ENCODE measurements at regions not wholly inside any gene's neighbourhood (a gene's known extent, or its start where the extent isn't known, plus 50 kb on each side); places are given as distances from the start of the nearest gene placed in this dataset.
"Not testable (repeated sequence)": the region's sequence is repeated elsewhere in the genome, so short reads cannot be mapped to it uniquely, and the experiment has no call there.

DNA sequence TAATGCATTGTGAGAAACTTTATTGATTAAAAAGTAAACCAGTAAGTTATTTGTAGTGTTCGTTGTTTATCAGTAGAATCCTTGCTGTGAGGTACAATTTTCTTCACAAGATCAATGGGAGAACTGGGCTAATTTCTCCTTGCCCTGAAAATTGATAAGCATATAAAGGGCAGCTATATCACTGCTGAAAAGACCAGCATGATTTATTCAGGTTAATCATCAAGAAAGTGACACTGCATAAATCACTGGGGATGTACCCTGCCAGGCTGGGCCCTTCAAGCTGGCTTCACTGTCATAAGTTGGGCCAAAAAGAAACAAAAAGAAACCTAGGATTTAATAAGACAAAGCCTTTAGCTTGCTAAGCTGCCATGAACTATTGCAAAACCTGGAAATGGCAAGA lies 746.7 kb downstream of the STPG2 start:
- no peak for DNase-seq
- no peak for TF ChIP-seq CTCF (IDR thresholded peaks at IDR 0.05; ENCODE audit: low read depth, low read length)
- no peaks in the 10 kb centered on the region for H3K9me3 ChIP-seq

DNA sequence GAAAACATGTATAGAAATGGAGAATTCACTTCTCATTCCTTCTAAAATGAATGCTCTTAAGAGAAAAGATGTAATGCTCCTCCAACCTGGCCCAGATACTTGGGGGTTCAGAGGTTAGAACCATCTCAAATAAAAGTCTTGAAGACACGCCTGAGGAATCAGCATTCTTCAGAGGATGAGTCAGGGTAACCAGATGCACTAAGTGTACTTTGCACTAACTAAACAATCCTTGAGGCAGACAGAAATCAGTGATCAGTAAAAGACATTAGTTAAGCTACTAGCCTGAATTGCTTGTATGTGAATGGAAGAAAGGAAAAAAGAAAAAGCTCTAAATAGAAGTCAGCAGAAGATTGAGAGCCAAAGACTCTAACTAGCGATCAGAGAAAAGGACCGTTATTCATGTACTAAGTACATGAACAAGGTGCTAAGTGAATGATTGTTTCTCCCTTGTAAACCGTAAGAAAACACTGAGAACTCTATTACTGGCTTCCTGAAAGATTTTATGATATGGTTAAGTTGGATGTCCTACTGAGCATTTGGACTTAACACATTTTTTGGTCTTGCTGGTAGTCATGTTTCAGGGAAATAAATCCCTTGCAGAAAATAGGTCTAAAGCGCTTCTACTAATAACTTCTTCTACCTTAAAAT lies 738.3 kb downstream of the STPG2 start:
- TF ChIP-seq CTCF (IDR thresholded peaks at IDR 0.05; ENCODE audit: low read depth, low read length), result no peak
- Histone ChIP-seq H3K4me1 (no peaks in the 10 kb centered on the region), H3K4me3 (ENCODE audit: low read depth, low read length) (no peak overlapping the region), H3K9me3 (no peaks in the 10 kb centered on the region), H3K27me3 (no peaks in the 10 kb centered on the region), H3K36me3 (no peaks in the 10 kb centered on the region)
- DNase-seq, result no peak

More for the DNA sequence above, 746.7 kb downstream of the STPG2 start:
- H3K4me3 ChIP-seq (ENCODE audit: low read depth, low read length), result no peak overlapping the region
- no peaks in the 10 kb centered on the region for H3K27me3 ChIP-seq
- no peaks in the 10 kb centered on the region for H3K36me3 ChIP-seq
- H3K4me1 ChIP-seq, result peaks cover 3% of the 10 kb centered on the region; the same call in 1 of the 2 replicates

DNA sequence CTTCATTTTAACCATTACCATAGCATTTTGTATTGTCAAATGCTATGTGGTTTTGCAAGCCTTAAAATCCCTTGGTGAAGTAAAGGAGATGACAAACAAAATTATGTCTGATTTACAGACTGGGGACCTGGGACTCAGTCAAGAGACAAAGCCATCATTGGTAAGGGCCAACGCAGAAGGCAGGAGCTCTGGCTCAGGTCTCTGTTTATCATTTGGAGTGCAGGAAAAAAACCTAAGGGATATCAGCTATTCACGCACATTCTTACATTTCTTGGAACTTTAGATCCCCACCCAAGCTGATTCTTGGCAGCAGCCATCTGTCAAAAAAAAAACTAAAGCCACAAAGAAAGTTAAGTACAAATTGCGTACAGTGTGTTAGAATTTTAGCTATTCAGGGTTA lies 731.9 kb downstream of the STPG2 start:
- H3K27me3 ChIP-seq, result no peaks in the 10 kb centered on the region
- no peaks in the 10 kb centered on the region for H3K9me3 ChIP-seq
- peaks cover 3% of the 10 kb centered on the region; the same call in 1 of the 2 replicates for H3K4me1 ChIP-seq
- no peaks in the 10 kb centered on the region for H3K36me3 ChIP-seq
- DNase-seq, result no peak
- no peak overlapping the region for H3K4me3 ChIP-seq (ENCODE audit: low read depth, low read length)
- no peak for TF ChIP-seq CTCF (IDR thresholded peaks at IDR 0.05; ENCODE audit: low read depth, low read length)

GRCh38 chr4:97412331-97412730 lies 730.9 kb downstream of the STPG2 start:
- Histone ChIP-seq H3K4me3 (ENCODE audit: low read depth, low read length) (no peak overlapping the region), H3K36me3 (no peaks in the 10 kb centered on the region), H3K4me1 (peaks cover 3% of the 10 kb centered on the region; the same call in 1 of the 2 replicates), H3K27me3 (no peaks in the 10 kb centered on the region), H3K9me3 (no peaks in the 10 kb centered on the region)
- no peak for DNase-seq
- no peak for TF ChIP-seq CTCF (IDR thresholded peaks at IDR 0.05; ENCODE audit: low read depth, low read length)

GRCh38 chr4:97414161-97414560 lies 729.1 kb downstream of the STPG2 start:
- Histone ChIP-seq H3K36me3 (no peaks in the 10 kb centered on the region), H3K4me3 (ENCODE audit: low read depth, low read length) (no peak overlapping the region), H3K4me1 (peaks cover 3% of the 10 kb centered on the region; the same call in 1 of the 2 replicates), H3K27me3 (no peaks in the 10 kb centered on the region), H3K9me3 (no peaks in the 10 kb centered on the region)
- DNase-seq, result no peak
- no peak for TF ChIP-seq CTCF (IDR thresholded peaks at IDR 0.05; ENCODE audit: low read depth, low read length)

- no peak for DNase-seq
- no peaks in the 10 kb centered on the region for H3K36me3 ChIP-seq
- H3K9me3 ChIP-seq, result no peaks in the 10 kb centered on the region; the same call in 1 of the 2 replicates
- H3K4me3 ChIP-seq (ENCODE audit: low read depth, low read length), result no peak overlapping the region
- no peaks in the 10 kb centered on the region for H3K4me1 ChIP-seq
- H3K27me3 ChIP-seq, result no peaks in the 10 kb centered on the region
- no peak for TF ChIP-seq CTCF (IDR thresholded peaks at IDR 0.05; ENCODE audit: low read depth, low read length)
These were observed 710.7 kb downstream of the STPG2 start for GRCh38 chr4:97432551-97432950.

DNA sequence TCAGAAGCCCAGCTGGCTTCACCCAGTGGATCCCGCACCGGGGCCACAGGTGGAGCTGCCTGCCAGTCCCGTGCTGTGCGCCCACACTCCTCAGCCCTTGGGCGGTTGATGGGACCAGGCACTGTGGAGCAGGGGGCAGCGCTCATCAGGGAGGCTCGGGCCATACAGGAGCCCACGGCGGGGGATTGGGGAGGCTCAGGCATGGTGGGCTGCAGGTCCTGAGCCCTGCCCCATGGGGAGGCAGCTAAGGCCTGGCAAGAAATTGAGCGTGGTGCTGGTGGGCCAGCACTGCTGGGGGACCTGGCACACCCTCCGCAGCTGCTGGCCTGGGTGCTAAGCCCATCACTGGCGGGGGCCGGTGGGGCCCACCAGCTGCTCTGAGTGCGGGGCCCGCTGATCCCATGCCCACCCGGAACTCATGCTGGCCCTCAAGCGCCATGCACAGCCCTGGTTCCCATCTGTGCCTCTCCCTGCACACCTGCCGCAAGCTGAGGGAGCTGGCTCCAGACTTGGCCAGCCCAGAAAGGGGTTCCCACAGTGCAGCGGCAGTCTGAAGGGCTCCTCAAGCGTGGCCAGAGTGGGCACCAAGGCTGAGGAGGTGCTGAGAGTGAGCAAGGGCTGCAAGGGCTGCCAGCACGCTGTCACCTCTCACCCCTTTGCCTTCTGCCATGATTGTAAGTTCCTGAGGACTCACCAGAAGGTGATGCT lies 705.1 kb downstream of the STPG2 start:
- not testable (repeated sequence) for H3K36me3 ChIP-seq; H3K9me3 ChIP-seq; H3K27me3 ChIP-seq; H3K4me3 ChIP-seq (ENCODE audit: low read depth, low read length); H3K4me1 ChIP-seq; DNase-seq

All from BE2C (cell line).